ENCODE measurements at regions not wholly inside any gene's neighbourhood (a gene's known extent, or its start where the extent isn't known, plus 50 kb on each side); places are given as distances from the start of the nearest gene placed in this dataset.

DNA sequence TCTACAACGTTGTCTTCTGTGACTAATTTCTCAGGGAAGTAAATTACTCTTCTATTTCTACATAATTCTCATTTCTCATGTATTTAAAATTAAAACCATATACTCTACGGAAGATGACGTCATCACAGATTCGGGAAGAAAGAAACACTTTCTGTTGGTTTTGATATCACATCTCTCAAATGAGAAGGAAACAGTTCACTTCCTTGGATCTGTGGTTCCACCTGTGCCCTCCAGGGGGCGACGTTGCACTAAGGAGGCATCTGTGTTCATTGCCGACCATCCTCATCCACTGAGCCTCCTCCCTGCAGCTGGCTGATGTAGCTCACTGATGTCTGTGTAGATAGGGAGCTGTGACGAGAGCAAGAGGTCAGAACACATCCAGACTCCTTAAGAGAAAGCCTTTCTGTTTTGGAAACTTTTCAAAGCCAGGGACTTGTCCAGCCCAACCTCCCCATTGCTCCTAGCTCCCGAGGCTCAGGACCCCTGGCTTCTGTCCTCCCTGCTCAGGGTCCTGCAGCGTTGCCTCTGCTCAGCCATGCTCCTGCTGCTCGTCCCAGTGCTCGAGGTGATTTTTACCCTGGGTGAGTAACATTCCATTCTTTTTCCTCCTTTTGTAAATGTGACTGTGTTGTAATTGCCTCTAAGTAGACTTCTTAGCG lies 172.7 kb upstream of the OR4E1 start:
- Histone ChIP-seq H3K9me3 (replicated peaks in 1 of 3) (no peaks in the 10 kb centered on the region), H3K27me3 (no peaks in the 10 kb centered on the region), H3K4me3 (no peak overlapping the region), H3K36me3 (replicated peaks in 1 of 2) (no peaks in the 10 kb centered on the region), H3K4me1 (replicated peaks in 1 of 2) (no peaks in the 10 kb centered on the region), H3K27ac (no peak overlapping the region)
- intact Hi-C loops (cut with DNase I) = no loop called here
- 22 to 29% (median 25%) methylated on average over 13 of the region's 13 CpGs for WGBS, 4 donors
- TF ChIP-seq, protein P1, sequence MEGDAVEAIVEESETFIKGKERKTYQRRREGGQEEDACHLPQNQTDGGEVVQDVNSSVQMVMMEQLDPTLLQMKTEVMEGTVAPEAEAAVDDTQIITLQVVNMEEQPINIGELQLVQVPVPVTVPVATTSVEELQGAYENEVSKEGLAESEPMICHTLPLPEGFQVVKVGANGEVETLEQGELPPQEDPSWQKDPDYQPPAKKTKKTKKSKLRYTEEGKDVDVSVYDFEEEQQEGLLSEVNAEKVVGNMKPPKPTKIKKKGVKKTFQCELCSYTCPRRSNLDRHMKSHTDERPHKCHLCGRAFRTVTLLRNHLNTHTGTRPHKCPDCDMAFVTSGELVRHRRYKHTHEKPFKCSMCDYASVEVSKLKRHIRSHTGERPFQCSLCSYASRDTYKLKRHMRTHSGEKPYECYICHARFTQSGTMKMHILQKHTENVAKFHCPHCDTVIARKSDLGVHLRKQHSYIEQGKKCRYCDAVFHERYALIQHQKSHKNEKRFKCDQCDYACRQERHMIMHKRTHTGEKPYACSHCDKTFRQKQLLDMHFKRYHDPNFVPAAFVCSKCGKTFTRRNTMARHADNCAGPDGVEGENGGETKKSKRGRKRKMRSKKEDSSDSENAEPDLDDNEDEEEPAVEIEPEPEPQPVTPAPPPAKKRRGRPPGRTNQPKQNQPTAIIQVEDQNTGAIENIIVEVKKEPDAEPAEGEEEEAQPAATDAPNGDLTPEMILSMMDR (IDR thresholded peaks at IDR 0.05) = peak in 2 of 6 experiments; percentile 10 to 27
- TF ChIP-seq POLR2A (IDR thresholded peaks at IDR 0.05) = no peak
- DNase-seq = peak in 2 of 7 donors; percentile 9 to 25

DNA sequence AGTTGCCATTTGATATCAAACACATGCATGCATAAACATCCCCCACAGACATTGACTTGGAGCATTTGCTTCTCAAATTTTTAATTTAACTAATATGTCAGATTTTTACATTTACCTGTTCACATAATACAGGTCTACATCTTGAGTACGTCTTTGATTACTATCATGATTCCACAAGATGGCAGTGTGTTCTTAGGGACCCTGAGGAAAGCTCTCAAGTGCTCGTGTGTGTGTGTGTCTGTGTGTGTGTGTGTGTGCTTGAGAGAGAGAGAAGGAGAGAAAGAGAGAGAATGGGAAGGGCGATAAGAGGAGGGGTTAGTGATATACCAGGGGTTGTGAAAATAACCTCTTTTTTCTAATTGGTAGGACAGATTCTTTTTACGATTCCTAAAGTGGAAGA lies 167.1 kb upstream of the OR4E1 start:
- Histone ChIP-seq H3K4me1 (replicated peaks in 1 of 2) (no peaks in the 10 kb centered on the region), H3K4me3 (no peak overlapping the region), H3K27me3 (no peaks in the 10 kb centered on the region), H3K27ac (no peak overlapping the region), H3K9me3 (replicated peaks in 1 of 3) (no peaks in the 10 kb centered on the region), H3K36me3 (replicated peaks in 1 of 2) (no peaks in the 10 kb centered on the region)
- no peak for DNase-seq
- TF ChIP-seq POLR2A (IDR thresholded peaks at IDR 0.05) = no peak
- TF ChIP-seq, protein P1 (IDR thresholded peaks at IDR 0.05) = no peak
- 11 to 25% (median 13%) methylated on average over 4 of the region's 4 CpGs for WGBS, 4 donors
- intact Hi-C loops (cut with DNase I) = no loop called here

DNA sequence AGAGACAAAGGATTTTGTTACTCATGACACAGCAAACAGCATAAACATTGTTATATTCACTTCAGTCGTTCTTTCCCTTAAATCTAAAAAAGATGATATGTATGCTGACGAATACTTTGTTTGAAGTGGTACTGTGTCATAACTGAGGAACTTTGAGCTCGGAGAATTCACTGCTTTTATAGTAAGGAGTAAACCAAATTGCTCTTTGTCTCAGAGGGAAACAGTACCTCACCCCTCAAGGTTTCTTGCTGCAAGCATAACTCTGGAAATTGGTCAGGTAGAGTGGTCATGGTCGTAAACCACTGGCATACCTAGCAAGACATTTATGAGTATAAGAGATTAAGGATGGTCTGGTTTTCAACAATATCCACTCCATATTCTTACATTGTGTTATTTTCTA lies 160.2 kb upstream of the OR4E1 start:
- TF ChIP-seq, protein P1 (IDR thresholded peaks at IDR 0.05) = no peak
- TF ChIP-seq POLR2A (IDR thresholded peaks at IDR 0.05) = no peak
- no peaks in the 10 kb centered on the region for H3K27me3 ChIP-seq
- WGBS, 4 donors = 51 to 56% (median 54%) methylated on average over 4 of the region's 4 CpGs
- no peak overlapping the region for H3K27ac ChIP-seq
- DNase-seq = no peak
- intact Hi-C loops (cut with DNase I) = no loop called here
- H3K36me3 ChIP-seq (replicated peaks in 1 of 2) = no peaks in the 10 kb centered on the region
- H3K4me3 ChIP-seq = no peak overlapping the region
- no peaks in the 10 kb centered on the region for H3K4me1 ChIP-seq (replicated peaks in 1 of 2)
- H3K9me3 ChIP-seq (replicated peaks in 1 of 3) = no peaks in the 10 kb centered on the region

DNA sequence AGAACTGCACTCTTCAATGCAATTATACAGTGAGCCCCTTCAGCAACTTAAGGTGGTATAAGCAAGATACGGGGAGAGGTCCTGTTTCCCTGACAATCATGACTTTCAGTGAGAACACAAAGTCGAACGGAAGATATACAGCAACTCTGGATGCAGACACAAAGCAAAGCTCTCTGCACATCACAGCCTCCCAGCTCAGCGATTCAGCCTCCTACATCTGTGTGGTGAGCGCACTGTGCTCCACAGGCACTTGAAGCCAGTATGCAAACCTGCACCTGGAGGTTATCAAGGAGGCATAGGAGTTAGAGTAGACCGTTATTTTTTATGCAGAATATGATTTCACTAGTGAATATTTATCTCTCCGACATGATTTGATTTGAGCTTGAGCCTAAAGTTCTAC lies 152.2 kb upstream of the OR4E1 start:
- no peak overlapping the region for H3K27ac ChIP-seq
- no peak for DNase-seq
- H3K4me3 ChIP-seq = no peak overlapping the region
- intact Hi-C loops (cut with DNase I) = no loop called here
- H3K36me3 ChIP-seq (replicated peaks in 1 of 2) = no peaks in the 10 kb centered on the region
- no peaks in the 10 kb centered on the region for H3K27me3 ChIP-seq
- 64 to 73% (median 68%) methylated on average over 7 of the region's 7 CpGs for WGBS, 4 donors
- no peaks in the 10 kb centered on the region for H3K9me3 ChIP-seq (replicated peaks in 1 of 3)
- no peaks in the 10 kb centered on the region for H3K4me1 ChIP-seq (replicated peaks in 1 of 2)
- TF ChIP-seq, protein P1 (IDR thresholded peaks at IDR 0.05) = no peak
- no peak for TF ChIP-seq POLR2A (IDR thresholded peaks at IDR 0.05)

Measured in adrenal gland (tissue), 9 donors.